Astrocyte (in vitro differentiated cells and primary cell): ENCODE measurements at regions not wholly inside any gene's neighbourhood (a gene's known extent, or its start where the extent isn't known, plus 50 kb on each side); places are given as distances from the start of the nearest gene placed in this dataset.

ENCODE experiments used
- EZH2 ChIP-seq: IDR thresholded peaks from 2 replicates; pipeline ENCODE4 v1.6.1; 2012; ENCODE audit warnings: mild to moderate bottlenecking, low read length, inconsistent platforms; ENCODE audit not compliant: insufficient read depth
- TF ChIP-seq, protein P1 (sequence below): IDR thresholded peaks from 2 replicates; pipeline ENCODE4 v1.5.1; 2011; ENCODE audit warnings: low read depth, mild to moderate bottlenecking, inconsistent platforms, low read length, moderate library complexity; ENCODE audit not compliant: insufficient read depth

DNA sequence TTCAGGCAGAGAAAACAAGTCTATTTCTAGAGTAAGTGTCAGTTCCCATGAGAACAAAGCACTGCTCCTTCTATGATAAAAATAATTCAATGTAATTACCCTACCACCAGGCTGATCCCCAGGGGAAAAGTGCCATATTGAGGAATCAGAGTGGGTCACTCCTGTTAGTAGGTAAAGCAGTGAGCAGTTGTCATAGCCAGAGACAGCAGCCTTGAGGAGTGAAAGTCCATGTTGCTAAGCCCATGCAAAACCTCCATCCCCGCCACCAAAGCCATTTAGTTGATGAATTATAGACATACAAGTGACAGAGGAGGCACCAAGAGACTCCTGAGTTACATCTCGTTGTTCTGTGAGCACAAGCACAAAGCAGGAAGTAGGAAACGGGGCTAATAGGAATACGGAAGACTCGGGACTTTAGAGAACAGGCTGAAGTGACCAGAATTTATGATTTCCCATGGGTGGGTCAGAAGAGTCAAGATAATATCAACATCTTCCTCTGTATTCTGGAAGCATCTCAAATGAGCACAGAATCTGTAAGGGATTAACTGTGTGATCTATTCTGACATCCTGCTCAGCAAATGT is 197.9 kb downstream of the MAFB start:
- TF ChIP-seq, protein P1, sequence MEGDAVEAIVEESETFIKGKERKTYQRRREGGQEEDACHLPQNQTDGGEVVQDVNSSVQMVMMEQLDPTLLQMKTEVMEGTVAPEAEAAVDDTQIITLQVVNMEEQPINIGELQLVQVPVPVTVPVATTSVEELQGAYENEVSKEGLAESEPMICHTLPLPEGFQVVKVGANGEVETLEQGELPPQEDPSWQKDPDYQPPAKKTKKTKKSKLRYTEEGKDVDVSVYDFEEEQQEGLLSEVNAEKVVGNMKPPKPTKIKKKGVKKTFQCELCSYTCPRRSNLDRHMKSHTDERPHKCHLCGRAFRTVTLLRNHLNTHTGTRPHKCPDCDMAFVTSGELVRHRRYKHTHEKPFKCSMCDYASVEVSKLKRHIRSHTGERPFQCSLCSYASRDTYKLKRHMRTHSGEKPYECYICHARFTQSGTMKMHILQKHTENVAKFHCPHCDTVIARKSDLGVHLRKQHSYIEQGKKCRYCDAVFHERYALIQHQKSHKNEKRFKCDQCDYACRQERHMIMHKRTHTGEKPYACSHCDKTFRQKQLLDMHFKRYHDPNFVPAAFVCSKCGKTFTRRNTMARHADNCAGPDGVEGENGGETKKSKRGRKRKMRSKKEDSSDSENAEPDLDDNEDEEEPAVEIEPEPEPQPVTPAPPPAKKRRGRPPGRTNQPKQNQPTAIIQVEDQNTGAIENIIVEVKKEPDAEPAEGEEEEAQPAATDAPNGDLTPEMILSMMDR: no peak
- TF ChIP-seq EZH2: no peak
